ENCODE measurements at regions not wholly inside any gene's neighbourhood (a gene's known extent, or its start where the extent isn't known, plus 50 kb on each side); places are given as distances from the start of the nearest gene placed in this dataset.

DNA sequence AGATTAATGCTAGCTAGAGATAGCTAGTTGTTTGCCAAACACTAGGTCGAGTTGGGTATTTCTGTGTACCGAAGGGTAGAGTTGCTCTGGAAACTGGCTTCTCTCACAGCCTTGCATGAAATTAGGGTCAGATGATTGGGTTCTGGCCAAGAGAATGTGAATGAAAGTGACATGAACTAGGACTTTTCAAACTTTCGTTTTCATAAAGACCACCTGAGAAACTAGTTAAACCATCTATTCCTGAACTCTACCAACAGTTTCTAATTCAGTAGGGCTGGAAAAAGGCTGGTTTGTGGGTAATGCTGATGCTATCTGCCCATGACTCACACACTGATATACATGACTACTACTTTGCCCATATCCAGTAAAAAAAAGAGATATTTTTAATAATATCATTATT lies 157.6 kb downstream of the GASK1B start:
- TF ChIP-seq, protein P1, sequence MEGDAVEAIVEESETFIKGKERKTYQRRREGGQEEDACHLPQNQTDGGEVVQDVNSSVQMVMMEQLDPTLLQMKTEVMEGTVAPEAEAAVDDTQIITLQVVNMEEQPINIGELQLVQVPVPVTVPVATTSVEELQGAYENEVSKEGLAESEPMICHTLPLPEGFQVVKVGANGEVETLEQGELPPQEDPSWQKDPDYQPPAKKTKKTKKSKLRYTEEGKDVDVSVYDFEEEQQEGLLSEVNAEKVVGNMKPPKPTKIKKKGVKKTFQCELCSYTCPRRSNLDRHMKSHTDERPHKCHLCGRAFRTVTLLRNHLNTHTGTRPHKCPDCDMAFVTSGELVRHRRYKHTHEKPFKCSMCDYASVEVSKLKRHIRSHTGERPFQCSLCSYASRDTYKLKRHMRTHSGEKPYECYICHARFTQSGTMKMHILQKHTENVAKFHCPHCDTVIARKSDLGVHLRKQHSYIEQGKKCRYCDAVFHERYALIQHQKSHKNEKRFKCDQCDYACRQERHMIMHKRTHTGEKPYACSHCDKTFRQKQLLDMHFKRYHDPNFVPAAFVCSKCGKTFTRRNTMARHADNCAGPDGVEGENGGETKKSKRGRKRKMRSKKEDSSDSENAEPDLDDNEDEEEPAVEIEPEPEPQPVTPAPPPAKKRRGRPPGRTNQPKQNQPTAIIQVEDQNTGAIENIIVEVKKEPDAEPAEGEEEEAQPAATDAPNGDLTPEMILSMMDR (IDR thresholded peaks at IDR 0.05 in 8 of 11, conservative IDR thresholded peaks at IDR 0.05 in 3 of 11), result no peak
- no peak for TF ChIP-seq POLR2AphosphoS5 (IDR thresholded peaks at IDR 0.05)

Measured in spleen (tissue), 7 donors.